ENCODE measurements at regions not wholly inside any gene's neighbourhood (a gene's known extent, or its start where the extent isn't known, plus 50 kb on each side); places are given as distances from the start of the nearest gene placed in this dataset.

- Histone ChIP-seq H3K27me3 (replicated peaks in 1 of 2; ENCODE audit: control insufficient read depth in 2 of 2, insufficient read depth in 2 of 2, low read length in 1 of 2) (no peaks in the 10 kb centered on the region), H3K9ac (ENCODE audit: control insufficient read depth, insufficient read depth, low read length) (no peak overlapping the region), H3K4me3 (no peak overlapping the region), H2AFZ (ENCODE audit: control insufficient read depth, low read depth, low read length) (no peak overlapping the region), H3K4me2 (ENCODE audit: control insufficient read depth, insufficient read depth) (no peak overlapping the region), H3K36me3 (ENCODE audit: control insufficient read depth in 2 of 2, insufficient read depth in 2 of 2, low read length in 1 of 2) (no peaks in the 10 kb centered on the region), H3K79me2 (ENCODE audit: control insufficient read depth, insufficient read depth, low read length) (no peaks in the 10 kb centered on the region), H3K4me1 (ENCODE audit: control insufficient read depth, insufficient read depth, low read length) (no peaks in the 10 kb centered on the region), H3K27ac (ENCODE audit: control insufficient read depth, insufficient read depth) (no peak overlapping the region), H4K20me1 (ENCODE audit: control insufficient read depth, insufficient read depth) (no peaks in the 10 kb centered on the region), H3K9me3 (replicated peaks; ENCODE audit: control insufficient read depth, insufficient read depth, low read length) (no peaks in the 10 kb centered on the region)
- 59% methylated on average over 4 of the region's 4 CpGs for WGBS (ENCODE audit: insufficient coverage, insufficient replicate concordance, low lambda C conversion rate, missing lambda C conversion rate)
- ATAC-seq (no peak), FAIRE-seq (no peak), DNase-seq (ENCODE audit: low read depth, low spot score) (no peak)
- in situ Hi-C loops (cut with MboI) (no loop called here), intact Hi-C loops (cut with micrococcal nuclease; ENCODE audit: unreplicated experiment) (loop anchor here (2.0 to 10.0 kb wide), 3 partner anchors 243 to 379 kb away; no protein-coding TSS in a partner anchor)
- RAD21 ChIA-PET (ENCODE audit: unreplicated experiment) = no interaction called here
- SMC1A ChIA-PET (ENCODE audit: uncharacterized antibody, unreplicated experiment) = interaction anchor here (1.7 kb wide), 1 partner anchor 398 kb away, joined by 4 read pairs; no protein-coding TSS in a partner anchor
- POLR2A ChIA-PET = no interaction called here
- no TSS peak for BruUV-seq (replicated peaks)
- CTCF ChIA-PET = interaction anchor here (1.2 to 1.7 kb wide), 4 partner anchors 168 to 398 kb away, joined by 3 to 8 read pairs (median 4); no protein-coding TSS in a partner anchor
- TF ChIP-seq SPI1 (IDR thresholded peaks at IDR 0.05; ENCODE audit: borderline replicate concordance, insufficient read depth, low read depth, low read length) = no peak
- no peak for TF ChIP-seq ETV6 (conservative IDR thresholded peaks at IDR 0.05 in 1 of 2, IDR thresholded peaks at IDR 0.05 in 1 of 2; ENCODE audit: borderline replicate concordance in 1 of 2, low read depth in 1 of 2)
- TF ChIP-seq SMAD1 (IDR thresholded peaks at IDR 0.05; ENCODE audit: low read depth, partially characterized antibody) = no peak
- TF ChIP-seq ESRRA (IDR thresholded peaks at IDR 0.05; ENCODE audit: low read length) = no peak
- TF ChIP-seq REST (IDR thresholded peaks at IDR 0.05; ENCODE audit: low read depth, low read length) = no peak
- no peak for TF ChIP-seq E2F4 (IDR thresholded peaks at IDR 0.05; ENCODE audit: low read depth, low read length)
- no peak for TF ChIP-seq SREBF1 (IDR thresholded peaks at IDR 0.05; ENCODE audit: low read length)
- no peak for TF ChIP-seq FOS (IDR thresholded peaks at IDR 0.05; ENCODE audit: borderline replicate concordance, extremely low read depth, insufficient read length)
- TF ChIP-seq HCFC1 (IDR thresholded peaks at IDR 0.05; ENCODE audit: low read length) = no peak
- TF ChIP-seq RFX5 (IDR thresholded peaks at IDR 0.05; ENCODE audit: low read depth, low read length) = no peak
- TF ChIP-seq KLF5 (IDR thresholded peaks at IDR 0.05; ENCODE audit: partially characterized antibody) = no peak
- no peak for TF ChIP-seq MYB (IDR thresholded peaks at IDR 0.05; ENCODE audit: borderline replicate concordance, low read depth, low read length)
Observed at GRCh38 chr10:117861329-117861728, 185.4 kb downstream of the RAB11FIP2 start.

Data from GM12878 (cell line).